ENCODE measurements at regions not wholly inside any gene's neighbourhood (a gene's known extent, or its start where the extent isn't known, plus 50 kb on each side); places are given as distances from the start of the nearest gene placed in this dataset.

- no peaks in the 10 kb centered on the region for H3K36me3 Mint-ChIP-seq (ENCODE audit: low read depth)
- no peak overlapping the region for H3K27ac Mint-ChIP-seq
- H3K9me3 Mint-ChIP-seq, result peaks cover 10% of the 10 kb centered on the region
- DNase-seq, result no peak
- no peak overlapping the region for H3K4me3 Mint-ChIP-seq
- TF ChIP-seq CTCF (IDR thresholded peaks at IDR 0.05), result no peak
- peaks cover 10% of the 10 kb centered on the region for H3K27me3 Mint-ChIP-seq (ENCODE audit: low read depth, poor library complexity)
- H3K4me1 Mint-ChIP-seq, result no peaks in the 10 kb centered on the region
Observed at GRCh38 chr15:37638116-37638515, 296.3 kb upstream of the TMCO5A start.

- Mint-ChIP-seq H3K9me3 (peaks cover 10% of the 10 kb centered on the region), H3K4me3 (no peak overlapping the region)
Observed at GRCh38 chr15:37638691-37639090, 295.7 kb upstream of the TMCO5A start.

GRCh38 chr15:37652646-37653417 is 281.6 kb upstream of the TMCO5A start:
- H3K4me1 Mint-ChIP-seq, result no peaks in the 10 kb centered on the region
- H3K27ac Mint-ChIP-seq, result no peak overlapping the region
- no peak for TF ChIP-seq CTCF (IDR thresholded peaks at IDR 0.05)
- DNase-seq, result no peak
- peaks cover 42% of the 10 kb centered on the region for H3K9me3 Mint-ChIP-seq
- no peak overlapping the region for H3K4me3 Mint-ChIP-seq
- peaks cover 2% of the 10 kb centered on the region for H3K27me3 Mint-ChIP-seq (ENCODE audit: low read depth, poor library complexity)
- no peaks in the 10 kb centered on the region for H3K36me3 Mint-ChIP-seq (ENCODE audit: low read depth)

More at GRCh38 chr15:37638691-37639090, 295.7 kb upstream of the TMCO5A start:
- Mint-ChIP-seq H3K27me3 (ENCODE audit: low read depth, poor library complexity) (peaks cover 10% of the 10 kb centered on the region), H3K4me1 (no peaks in the 10 kb centered on the region), H3K27ac (no peak overlapping the region), H3K36me3 (ENCODE audit: low read depth) (no peaks in the 10 kb centered on the region)
- TF ChIP-seq CTCF (IDR thresholded peaks at IDR 0.05), result no peak
- no peak for DNase-seq

- Mint-ChIP-seq H3K9me3 (no peaks in the 10 kb centered on the region), H3K27me3 (ENCODE audit: low read depth, poor library complexity) (no peaks in the 10 kb centered on the region), H3K36me3 (ENCODE audit: low read depth) (no peaks in the 10 kb centered on the region), H3K4me1 (no peaks in the 10 kb centered on the region), H3K4me3 (no peak overlapping the region), H3K27ac (no peak overlapping the region)
- no peak for DNase-seq
- no peak for TF ChIP-seq CTCF (IDR thresholded peaks at IDR 0.05)
Observed at GRCh38 chr15:37678124-37678523, 256.3 kb upstream of the TMCO5A start.

- Mint-ChIP-seq H3K36me3 (ENCODE audit: low read depth) (no peaks in the 10 kb centered on the region), H3K4me1 (no peaks in the 10 kb centered on the region), H3K27ac (no peak overlapping the region), H3K9me3 (no peaks in the 10 kb centered on the region), H3K4me3 (no peak overlapping the region), H3K27me3 (ENCODE audit: low read depth, poor library complexity) (no peaks in the 10 kb centered on the region)
- DNase-seq, result no peak
- TF ChIP-seq CTCF (IDR thresholded peaks at IDR 0.05), result no peak
Observed at GRCh38 chr15:37679627-37680026, 254.8 kb upstream of the TMCO5A start.

- Mint-ChIP-seq H3K4me3 (no peak overlapping the region), H3K4me1 (no peaks in the 10 kb centered on the region), H3K27me3 (ENCODE audit: low read depth, poor library complexity) (no peaks in the 10 kb centered on the region), H3K27ac (no peak overlapping the region), H3K9me3 (peaks cover 6% of the 10 kb centered on the region), H3K36me3 (ENCODE audit: low read depth) (peaks cover 4% of the 10 kb centered on the region)
- no peak for DNase-seq
- no peak for TF ChIP-seq CTCF (IDR thresholded peaks at IDR 0.05)
Observed at GRCh38 chr15:37682304-37682703, 252.1 kb upstream of the TMCO5A start.
